Tibial nerve (tissue), 4 donors: ENCODE measurements at regions not wholly inside any gene's neighbourhood (a gene's known extent, or its start where the extent isn't known, plus 50 kb on each side); places are given as distances from the start of the nearest gene placed in this dataset.

Experiments used
- DNase-seq, 2 donors: peaks; one replicate each; pipeline ENCODE4 v3.0.0-alpha.2; 2019; ENCODE audit warnings: low spot score in 2 of 2
- H3K27ac ChIP-seq, 4 donors: fragments of 200-600 bp; sonication (generic) in 3 of 4; one replicate each; pipeline ENCODE4 v1.5.1; 2017 to 2019; ENCODE audit warnings: mild to moderate bottlenecking in 1 of 4
- H3K27me3 ChIP-seq, 2 donors: fragments of 200-600 bp; sonication (generic) in 1 of 2; one replicate each; pipeline versions ENCODE4 v1.5.1 to v1.6.0; 2017 to 2019
- H3K36me3 ChIP-seq, 3 donors: fragments of 200-600 bp; sonication (generic); one replicate each; pipeline ENCODE4 v1.5.1; 2018 to 2019
- H3K4me1 ChIP-seq, 4 donors: fragments of 200-600 bp; sonication (generic) in 3 of 4; one replicate each; pipeline ENCODE4 v1.5.1; 2017 to 2019
- H3K4me3 ChIP-seq, 4 donors: fragments of 200-600 bp; sonication (generic) in 3 of 4; one replicate each; pipeline ENCODE4 v1.5.1; 2017 to 2019; ENCODE audit warnings: mild to moderate bottlenecking in 1 of 4, moderate library complexity in 1 of 4
- H3K9me3 ChIP-seq, 4 donors: fragments of 200-600 bp; sonication (generic) in 3 of 4; one replicate each; pipeline ENCODE4 v1.5.1; 2017 to 2019
- CTCF ChIP-seq, 5 experiments: fragments of 200-600 bp in 3 of 5; fragments of 450-650 bp in 2 of 5; sonication (generic) in 3 of 5; IDR thresholded peaks; one replicate each; pipeline ENCODE4 v1.5.1; 2016 to 2019; ENCODE audit warnings: antibody characterized with exemption in 5 of 5, mild to moderate bottlenecking in 3 of 5, moderate library complexity in 2 of 5
- EP300 ChIP-seq, 2 donors: sonication (generic); formaldehyde crosslinking; IDR thresholded peaks; one replicate each; pipeline ENCODE4 v1.6.1; 2017; ENCODE audit warnings: antibody characterized with exemption in 2 of 2, mild to moderate bottlenecking in 1 of 2
- POLR2A ChIP-seq, 2 donors: fragments of 450-650 bp; IDR thresholded peaks; one replicate each; pipeline ENCODE4 v1.6.1; 2017; ENCODE audit warnings: antibody characterized with exemption in 2 of 2, mild to moderate bottlenecking in 2 of 2, moderate library complexity in 2 of 2
- WGBS, 2 donors: methylation state at CpG; one replicate each; pipeline ENCODE4 v1.1.5; 2018; 5-methylcytosine and 5-hydroxymethylcytosine counted together

GRCh38 chr5:104372376-104372775 is 809.8 kb upstream of the NUDT12 start:
- TF ChIP-seq CTCF (IDR thresholded peaks at IDR 0.05) (no peak), EP300 (IDR thresholded peaks at IDR 0.05) (no peak), POLR2A (IDR thresholded peaks at IDR 0.05) (no peak)
- Histone ChIP-seq H3K36me3 (no peaks in the 10 kb centered on the region), H3K4me1 (no peaks in the 10 kb centered on the region), H3K9me3 (peaks cover 0 to 2% (median 0%) of the 10 kb centered on the region in 4 donors), H3K27ac (no peak overlapping the region), H3K4me3 (no peak overlapping the region), H3K27me3 (no peaks in the 10 kb centered on the region)
- no peak for DNase-seq
- WGBS, 2 donors = 76 to 81% methylated on average over 10 of the region's 10 CpGs

- Histone ChIP-seq H3K27ac (no peak overlapping the region), H3K9me3 (peaks cover 0 to 2% (median 0%) of the 10 kb centered on the region in 4 donors), H3K27me3 (no peaks in the 10 kb centered on the region), H3K4me1 (no peaks in the 10 kb centered on the region), H3K4me3 (no peak overlapping the region), H3K36me3 (no peaks in the 10 kb centered on the region)
- DNase-seq = no peak
- WGBS, 2 donors = 69 to 70% methylated on average over 1 of the region's 1 CpG
- TF ChIP-seq CTCF (IDR thresholded peaks at IDR 0.05) (no peak), POLR2A (IDR thresholded peaks at IDR 0.05) (no peak), EP300 (IDR thresholded peaks at IDR 0.05) (no peak)
Observed at GRCh38 chr5:104370523-104370922, 807.9 kb upstream of the NUDT12 start.

- Histone ChIP-seq H3K27me3 (no peaks in the 10 kb centered on the region), H3K4me3 (no peak overlapping the region), H3K36me3 (no peaks in the 10 kb centered on the region), H3K9me3 (no peaks in the 10 kb centered on the region), H3K4me1 (no peaks in the 10 kb centered on the region), H3K27ac (no peak overlapping the region)
- TF ChIP-seq CTCF (IDR thresholded peaks at IDR 0.05) (no peak), POLR2A (IDR thresholded peaks at IDR 0.05) (no peak), EP300 (IDR thresholded peaks at IDR 0.05) (no peak)
- DNase-seq = no peak
Observed at GRCh38 chr5:104367978-104368377, 805.4 kb upstream of the NUDT12 start.

- Histone ChIP-seq H3K27me3 (no peaks in the 10 kb centered on the region), H3K36me3 (no peaks in the 10 kb centered on the region), H3K9me3 (no peaks in the 10 kb centered on the region), H3K27ac (no peak overlapping the region), H3K4me3 (no peak overlapping the region), H3K4me1 (no peaks in the 10 kb centered on the region)
- 39 to 42% methylated on average over 3 of the region's 3 CpGs for WGBS, 2 donors
- no peak for TF ChIP-seq EP300 (IDR thresholded peaks at IDR 0.05)
- no peak for TF ChIP-seq CTCF (IDR thresholded peaks at IDR 0.05)
- TF ChIP-seq POLR2A (IDR thresholded peaks at IDR 0.05) = no peak
- no peak for DNase-seq
Observed at GRCh38 chr5:104363567-104363966, 801.0 kb upstream of the NUDT12 start.

- 71 to 84% methylated on average over 5 of the region's 5 CpGs for WGBS, 2 donors
- TF ChIP-seq EP300 (IDR thresholded peaks at IDR 0.05) (no peak), POLR2A (IDR thresholded peaks at IDR 0.05) (no peak), CTCF (IDR thresholded peaks at IDR 0.05) (no peak)
- Histone ChIP-seq H3K27me3 (no peaks in the 10 kb centered on the region), H3K27ac (no peak overlapping the region), H3K9me3 (no peaks in the 10 kb centered on the region), H3K4me3 (no peak overlapping the region), H3K36me3 (no peaks in the 10 kb centered on the region), H3K4me1 (no peaks in the 10 kb centered on the region)
- no peak for DNase-seq
Observed at GRCh38 chr5:104361932-104362331, 799.3 kb upstream of the NUDT12 start.
